Pancreas (tissue), 10 donors: ENCODE measurements at regions not wholly inside any gene's neighbourhood (a gene's known extent, or its start where the extent isn't known, plus 50 kb on each side); places are given as distances from the start of the nearest gene placed in this dataset.
"Not testable (repeated sequence)": the region's sequence is repeated elsewhere in the genome, so short reads cannot be mapped to it uniquely, and the experiment has no call there.

Experiments
- ATAC-seq, 4 donors: fragments of 200-7000 bp; cut with Tn5 transposase; one replicate each; pipeline versions ENCODE4 v1.8.0 to v1.9.1; 2020; ENCODE audit warnings: mild to moderate bottlenecking in 4 of 4, moderate library complexity in 4 of 4
- DNase-seq, 6 donors: peaks; one replicate each; pipeline ENCODE4 v3.0.0-alpha.2; 2020
- FAIRE-seq: peaks from 2 replicates; lab custom pipeline; 2012; peaks lifted over from hg19 to GRCh38; lab: Jason Lieb, UNC
- H3K27ac ChIP-seq, 4 donors: fragments of 200-600 bp; sonication (generic); 1 replicate in 3 of 4; 2 replicates in 1 of 4; pipeline versions ENCODE4 v1.5.0 to v1.8.0; 2020
- H3K27me3 ChIP-seq, 4 donors: fragments of 200-600 bp; one replicate each; pipeline ENCODE4 v1.8.0; 2021
- H3K36me3 ChIP-seq, 3 donors: fragments of 200-600 bp; sonication (generic) in 1 of 3; one replicate each; pipeline versions ENCODE4 v1.5.0 to v1.8.0; 2020 to 2021
- H3K4me1 ChIP-seq, 3 donors: fragments of 200-600 bp; one replicate each; pipeline ENCODE4 v1.8.0; 2021
- H3K4me3 ChIP-seq, 4 donors: fragments of 200-600 bp; sonication (generic) in 2 of 4; one replicate each; pipeline versions ENCODE4 v1.5.0 to v1.8.0; 2020 to 2021
- H3K9me3 ChIP-seq, 4 donors: fragments of 200-600 bp; one replicate each; pipeline ENCODE4 v1.8.0; 2021
- CTCF ChIP-seq, 4 donors: fragments of 200-600 bp; sonication (generic) in 3 of 4; IDR thresholded peaks; one replicate each; pipeline versions ENCODE4 v1.5.0 to v1.8.0; 2021; ENCODE audit warnings: antibody characterized with exemption in 4 of 4
- WGBS, 2 donors: extraction: QIAGEN DNeasy Blood & Tissue Kit; methylation state at CpG; one replicate each; pipeline ENCODE4 v1.1.7; 2013; 5-methylcytosine and 5-hydroxymethylcytosine counted together
- intact Hi-C, 3 donors: fragments of 100-400 bp; cut with DNase I; formaldehyde crosslinking; loops; one replicate each; pipeline versions ENCODE4 v1.11.1 to v1.14.2; 2022
- donor health status: healthy with polysubstance abuse.
- donor health status: DM: no; HTN: no; CAD: no; lungs with moderate emphysema.
- donor health status: DM: no; HTN: no; CAD: no.
- donor health status: control.
- donor health status: control.
- donor health status: Bipolar disorder and iron deficiency.
- donor health status: DM: yes; HTN: yes; CAD: no.
- donor health status: DM: no; HTN: no; CAD: no.
- donor health status: DM: no; HTN: no; CAD: no.
- donor health status: DM: yes; HTN: yes; CAD: no.

DNA sequence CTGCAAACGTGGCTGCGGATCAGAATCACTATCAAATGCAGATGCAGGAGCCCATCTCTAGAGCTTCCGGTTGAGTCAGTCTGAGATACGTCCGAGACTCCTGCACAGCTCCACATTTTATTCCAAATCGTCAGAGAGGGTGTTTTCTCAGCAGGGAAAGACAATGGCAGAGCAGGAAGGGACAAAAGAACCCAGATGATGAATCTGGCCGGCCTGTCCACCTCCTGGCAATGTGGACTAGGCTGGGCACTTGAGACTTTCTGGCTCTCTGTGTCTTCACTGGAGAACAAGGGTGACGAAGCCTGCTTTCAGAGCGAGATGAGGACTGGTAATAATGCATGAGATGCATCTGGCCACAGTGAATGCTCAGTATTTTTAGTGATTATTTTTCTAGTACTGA lies 255.9 kb upstream of the MYT1L start:
- Histone ChIP-seq H3K9me3 (no peaks in the 10 kb centered on the region), H3K4me3 (no peak overlapping the region), H3K36me3 (no peaks in the 10 kb centered on the region), H3K27ac (no peak overlapping the region), H3K27me3 (no peaks in the 10 kb centered on the region), H3K4me1 (no peaks in the 10 kb centered on the region)
- DNase-seq (no peak), FAIRE-seq (no peak), ATAC-seq (no peak)
- intact Hi-C loops: no loop called here
- 56 to 65% methylated on average over 9 of the region's 9 CpGs for WGBS, 2 donors
- TF ChIP-seq CTCF (IDR thresholded peaks at IDR 0.05): no peak

DNA sequence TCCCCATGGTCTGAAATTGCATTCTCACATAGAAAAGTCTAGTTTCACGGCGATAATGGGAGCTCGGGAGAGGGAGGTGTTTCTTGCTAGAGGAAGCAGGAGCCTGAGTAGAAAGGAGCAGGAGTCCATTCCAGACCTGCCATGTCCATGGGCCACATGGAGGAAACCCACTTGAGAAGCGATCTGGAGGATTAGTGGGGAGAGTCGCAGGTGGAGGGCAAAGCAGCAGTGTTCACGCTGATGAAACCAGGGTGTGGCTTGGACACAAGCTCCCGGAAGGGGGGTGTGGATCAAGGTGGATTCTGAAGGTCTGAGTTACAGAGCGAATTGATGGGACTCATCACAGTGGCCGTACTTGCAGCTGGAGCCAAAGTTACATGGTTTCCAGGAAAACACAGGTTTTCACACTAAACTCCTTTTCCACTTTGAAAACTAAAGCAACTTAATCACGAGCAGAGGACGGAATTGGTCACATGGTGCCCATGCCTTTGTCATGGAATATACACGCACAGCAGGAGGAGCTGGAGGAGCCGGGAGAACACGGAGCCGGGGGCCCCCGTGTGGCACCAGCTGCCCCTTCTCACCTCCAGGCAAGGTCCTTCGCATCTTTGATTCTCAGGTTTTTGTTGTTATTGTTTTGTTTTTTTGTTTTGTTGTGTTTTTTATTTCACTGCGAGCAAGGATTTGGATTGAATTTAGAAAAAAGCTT lies 255.1 kb upstream of the MYT1L start:
- TF ChIP-seq CTCF (IDR thresholded peaks at IDR 0.05): no peak
- H3K27ac ChIP-seq: no peak overlapping the region
- ATAC-seq: no peak
- no peaks in the 10 kb centered on the region for H3K9me3 ChIP-seq
- DNase-seq: no peak
- intact Hi-C loops: no loop called here
- 65 to 79% methylated on average over 18 of the region's 18 CpGs for WGBS, 2 donors
- H3K36me3 ChIP-seq: no peaks in the 10 kb centered on the region
- no peak for FAIRE-seq
- no peaks in the 10 kb centered on the region for H3K27me3 ChIP-seq
- no peak overlapping the region for H3K4me3 ChIP-seq
- H3K4me1 ChIP-seq: no peaks in the 10 kb centered on the region

GRCh38 chr2:2582998-2583545 lies 252.0 kb upstream of the MYT1L start:
- Histone ChIP-seq H3K9me3 (no peaks in the 10 kb centered on the region), H3K4me1 (no peaks in the 10 kb centered on the region), H3K27ac (no peak overlapping the region), H3K36me3 (no peaks in the 10 kb centered on the region), H3K27me3 (no peaks in the 10 kb centered on the region), H3K4me3 (no peak overlapping the region)
- DNase-seq (no peak), ATAC-seq (no peak), FAIRE-seq (no peak)
- no peak for TF ChIP-seq CTCF (IDR thresholded peaks at IDR 0.05)
- intact Hi-C loops: no loop called here
- 51 to 59% methylated on average over 7 of the region's 7 CpGs for WGBS, 2 donors

DNA sequence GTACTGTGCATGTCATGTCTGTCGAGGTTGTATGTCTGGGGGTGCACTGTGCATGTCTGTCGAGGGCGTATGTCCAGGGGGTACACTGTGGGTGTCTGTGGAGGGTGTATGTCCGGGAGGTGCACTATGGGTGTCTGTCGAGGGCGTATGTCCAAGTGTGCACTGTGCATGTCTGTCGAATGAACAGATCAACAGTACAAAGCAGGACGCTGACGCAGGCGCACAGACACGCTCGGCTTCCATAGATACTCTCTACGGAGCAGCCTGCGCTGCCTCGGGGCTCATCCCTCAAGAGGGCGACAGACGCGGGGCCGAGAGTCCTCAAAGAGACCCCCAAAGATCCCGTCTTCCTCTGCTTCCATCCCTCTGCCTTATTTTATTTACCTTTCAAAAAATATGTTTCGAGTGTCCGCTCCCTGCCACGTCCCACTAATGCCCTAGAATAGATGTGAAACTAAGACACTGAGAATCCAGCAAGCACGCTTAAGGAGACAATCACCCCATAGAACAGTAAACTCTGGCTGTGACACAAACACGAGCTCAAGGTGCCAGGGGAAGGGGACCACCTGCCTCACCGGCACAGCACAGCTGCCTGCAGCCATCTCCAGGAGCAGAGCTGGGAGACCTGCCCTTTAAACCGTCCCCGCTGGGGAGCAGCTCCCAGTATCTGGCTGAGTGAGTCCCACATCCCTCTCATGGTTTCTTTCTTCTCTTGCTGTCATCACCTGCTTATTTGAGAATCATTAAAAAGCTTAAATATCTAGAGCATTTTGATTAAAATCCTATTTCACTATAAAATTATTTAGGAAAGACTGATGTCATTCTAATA lies 250.5 kb upstream of the MYT1L start:
- no peaks in the 10 kb centered on the region for H3K36me3 ChIP-seq
- 55 to 64% methylated on average over 28 of the region's 28 CpGs for WGBS, 2 donors
- H3K4me1 ChIP-seq: no peaks in the 10 kb centered on the region
- intact Hi-C loops: no loop called here
- FAIRE-seq (no peak), ATAC-seq (no peak), DNase-seq (no peak)
- H3K9me3 ChIP-seq: no peaks in the 10 kb centered on the region
- H3K27me3 ChIP-seq: no peaks in the 10 kb centered on the region
- TF ChIP-seq CTCF (IDR thresholded peaks at IDR 0.05): no peak
- H3K27ac ChIP-seq: no peak overlapping the region
- H3K4me3 ChIP-seq: no peak overlapping the region

- H3K27me3 ChIP-seq, H3K9me3 ChIP-seq, H3K27ac ChIP-seq, intact Hi-C loops, FAIRE-seq, H3K4me3 ChIP-seq, DNase-seq, H3K4me1 ChIP-seq, H3K36me3 ChIP-seq, ATAC-seq: not testable (repeated sequence)
- 71 to 78% methylated on average over 18 to 19 of the region's 19 CpGs for WGBS, 2 donors
Measured at GRCh38 chr2:2580841-2581240, 249.8 kb upstream of the MYT1L start.
